ENCODE measurements at regions not wholly inside any gene's neighbourhood (a gene's known extent, or its start where the extent isn't known, plus 50 kb on each side); places are given as distances from the start of the nearest gene placed in this dataset.

- Mint-ChIP-seq H3K4me3 (no peak overlapping the region), H3K27ac (no peak overlapping the region), H3K27me3 (ENCODE audit: insufficient read depth, low read depth) (no peaks in the 10 kb centered on the region), H3K4me1 (peaks cover 8% of the 10 kb centered on the region), H3K9me3 (no peaks in the 10 kb centered on the region), H3K36me3 (no peaks in the 10 kb centered on the region)
- Histone ChIP-seq H3F3A (ENCODE audit: low read depth) (no peaks in the 10 kb centered on the region), H2AFZ (replicated peaks) (no peak overlapping the region), H3K36me3 (no peaks in the 10 kb centered on the region), H3K79me2 (ENCODE audit: low read depth) (no peaks in the 10 kb centered on the region), H3K9ac (no peak overlapping the region), H3K27me3 (no peaks in the 10 kb centered on the region), H3K27ac (no peak overlapping the region), H3K4me3 (no peak overlapping the region), H3K9me3 (ENCODE audit: low read depth) (no peaks in the 10 kb centered on the region), H3K4me2 (no peak overlapping the region), H3K4me1 (no peaks in the 10 kb centered on the region), H4K20me1 (ENCODE audit: low read depth) (no peaks in the 10 kb centered on the region)
- no peak for DNase-seq (ENCODE audit: low spot score)
- TF ChIP-seq, protein P1, sequence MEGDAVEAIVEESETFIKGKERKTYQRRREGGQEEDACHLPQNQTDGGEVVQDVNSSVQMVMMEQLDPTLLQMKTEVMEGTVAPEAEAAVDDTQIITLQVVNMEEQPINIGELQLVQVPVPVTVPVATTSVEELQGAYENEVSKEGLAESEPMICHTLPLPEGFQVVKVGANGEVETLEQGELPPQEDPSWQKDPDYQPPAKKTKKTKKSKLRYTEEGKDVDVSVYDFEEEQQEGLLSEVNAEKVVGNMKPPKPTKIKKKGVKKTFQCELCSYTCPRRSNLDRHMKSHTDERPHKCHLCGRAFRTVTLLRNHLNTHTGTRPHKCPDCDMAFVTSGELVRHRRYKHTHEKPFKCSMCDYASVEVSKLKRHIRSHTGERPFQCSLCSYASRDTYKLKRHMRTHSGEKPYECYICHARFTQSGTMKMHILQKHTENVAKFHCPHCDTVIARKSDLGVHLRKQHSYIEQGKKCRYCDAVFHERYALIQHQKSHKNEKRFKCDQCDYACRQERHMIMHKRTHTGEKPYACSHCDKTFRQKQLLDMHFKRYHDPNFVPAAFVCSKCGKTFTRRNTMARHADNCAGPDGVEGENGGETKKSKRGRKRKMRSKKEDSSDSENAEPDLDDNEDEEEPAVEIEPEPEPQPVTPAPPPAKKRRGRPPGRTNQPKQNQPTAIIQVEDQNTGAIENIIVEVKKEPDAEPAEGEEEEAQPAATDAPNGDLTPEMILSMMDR (IDR thresholded peaks at IDR 0.05) = no peak
- TF ChIP-seq EZH2phosphoT487 (IDR thresholded peaks at IDR 0.05) = no peak
- no peak for TF ChIP-seq EZH2 (IDR thresholded peaks at IDR 0.05)
Measured at GRCh38 chrX:137172317-137172948, 138.6 kb upstream of the GPR101 start.

DNA sequence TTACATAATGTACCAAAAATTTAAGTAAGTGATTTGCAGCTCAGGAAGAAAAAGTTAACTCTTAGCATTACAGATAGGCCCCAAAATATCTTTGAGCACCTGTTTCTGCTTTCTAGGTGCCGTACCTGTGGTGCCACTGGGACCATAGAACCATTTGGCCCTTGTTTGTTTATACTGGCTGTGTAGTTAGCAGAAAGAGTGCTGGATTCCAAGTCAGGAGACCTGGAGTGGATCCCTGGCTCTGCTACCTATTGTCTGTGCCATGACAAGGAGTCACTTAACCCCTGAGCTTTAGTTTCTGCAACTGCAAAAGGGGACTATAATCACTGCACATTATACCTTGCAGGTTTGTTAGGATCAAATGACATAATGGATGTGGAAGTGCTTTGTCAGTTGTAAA is 137.8 kb upstream of the GPR101 start:
- Histone ChIP-seq H3K9ac (no peak overlapping the region), H3K79me2 (ENCODE audit: low read depth) (no peaks in the 10 kb centered on the region), H3F3A (ENCODE audit: low read depth) (no peaks in the 10 kb centered on the region), H3K27me3 (no peaks in the 10 kb centered on the region), H3K27ac (no peak overlapping the region), H2AFZ (replicated peaks) (no peak overlapping the region), H3K9me3 (ENCODE audit: low read depth) (no peaks in the 10 kb centered on the region), H3K4me3 (no peak overlapping the region), H3K4me2 (no peak overlapping the region), H3K4me1 (no peaks in the 10 kb centered on the region), H3K36me3 (no peaks in the 10 kb centered on the region), H4K20me1 (ENCODE audit: low read depth) (no peaks in the 10 kb centered on the region)
- Mint-ChIP-seq H3K27me3 (ENCODE audit: insufficient read depth, low read depth) (no peaks in the 10 kb centered on the region), H3K27ac (no peak overlapping the region), H3K36me3 (no peaks in the 10 kb centered on the region), H3K4me3 (no peak overlapping the region), H3K4me1 (peaks cover 8% of the 10 kb centered on the region), H3K9me3 (no peaks in the 10 kb centered on the region)
- no peak for TF ChIP-seq EZH2phosphoT487 (IDR thresholded peaks at IDR 0.05)
- TF ChIP-seq, protein P1 (IDR thresholded peaks at IDR 0.05) = no peak
- no peak for TF ChIP-seq EZH2 (IDR thresholded peaks at IDR 0.05)
- no peak for DNase-seq (ENCODE audit: low spot score)

GRCh38 chrX:137166591-137166990 is 132.8 kb upstream of the GPR101 start:
- TF ChIP-seq EZH2 (IDR thresholded peaks at IDR 0.05) = no peak
- TF ChIP-seq, protein P1 (IDR thresholded peaks at IDR 0.05) = peak; percentile 67
- no peaks in the 10 kb centered on the region for H3K9me3 Mint-ChIP-seq
- peaks cover 3% of the 10 kb centered on the region for H3K4me1 Mint-ChIP-seq
- Histone ChIP-seq H3K4me1 (no peaks in the 10 kb centered on the region), H3K9me3 (ENCODE audit: low read depth) (peaks cover 7% of the 10 kb centered on the region), H2AFZ (replicated peaks) (no peak overlapping the region), H3K4me2 (no peak overlapping the region), H3K36me3 (no peaks in the 10 kb centered on the region), H3F3A (ENCODE audit: low read depth) (no peaks in the 10 kb centered on the region), H3K4me3 (no peak overlapping the region), H3K79me2 (ENCODE audit: low read depth) (no peaks in the 10 kb centered on the region), H4K20me1 (ENCODE audit: low read depth) (no peaks in the 10 kb centered on the region), H3K27ac (no peak overlapping the region), H3K9ac (no peak overlapping the region), H3K27me3 (no peaks in the 10 kb centered on the region)
- H3K27ac Mint-ChIP-seq = no peak overlapping the region
- DNase-seq (ENCODE audit: low spot score) = peak; percentile 51
- peaks cover 2% of the 10 kb centered on the region for H3K27me3 Mint-ChIP-seq (ENCODE audit: insufficient read depth, low read depth)
- no peak overlapping the region for H3K4me3 Mint-ChIP-seq
- no peaks in the 10 kb centered on the region for H3K36me3 Mint-ChIP-seq
